ENCODE measurements at regions not wholly inside any gene's neighbourhood (a gene's known extent, or its start where the extent isn't known, plus 50 kb on each side); places are given as distances from the start of the nearest gene placed in this dataset.

DNA sequence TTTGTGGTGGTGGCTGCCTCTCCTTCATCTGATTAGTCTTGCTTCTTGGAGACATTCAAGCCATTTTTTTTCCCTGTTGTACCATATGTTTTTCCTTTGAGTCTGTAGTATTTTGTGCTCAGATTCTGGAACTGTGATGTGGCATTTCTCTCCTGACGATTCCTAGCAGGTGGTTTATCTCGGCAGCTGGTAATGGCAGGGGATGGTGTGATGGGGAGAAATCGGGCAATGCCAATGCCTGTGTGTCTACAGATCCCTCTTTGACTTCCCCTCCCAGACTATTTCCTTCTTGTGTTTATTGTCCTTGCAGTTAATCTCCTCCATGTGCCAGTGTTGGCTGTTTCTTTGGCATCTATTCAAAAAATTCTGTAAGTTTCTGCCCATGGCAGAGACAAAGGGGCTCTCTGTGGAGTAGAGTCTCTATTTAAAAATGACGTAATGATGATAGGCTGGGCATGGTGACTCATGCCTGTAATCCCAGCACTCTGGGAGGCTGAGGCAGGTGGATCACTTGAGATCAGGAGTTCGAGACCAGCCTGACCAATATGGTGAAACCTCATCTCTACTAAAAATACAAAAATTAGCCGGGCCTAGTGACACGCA is 90.2 kb upstream of the ERCC4 start:
- intact Hi-C loops (cut with DNase I): no loop called here
- DNase-seq: no peak
- Histone ChIP-seq H3K27ac (no peak overlapping the region), H3K36me3 (no peaks in the 10 kb centered on the region), H3K4me3 (no peak overlapping the region), H3K27me3 (ENCODE audit: low read depth) (no peaks in the 10 kb centered on the region), H3K9me3 (no peaks in the 10 kb centered on the region), H3K4me1 (no peaks in the 10 kb centered on the region)
- TF ChIP-seq, protein P1, sequence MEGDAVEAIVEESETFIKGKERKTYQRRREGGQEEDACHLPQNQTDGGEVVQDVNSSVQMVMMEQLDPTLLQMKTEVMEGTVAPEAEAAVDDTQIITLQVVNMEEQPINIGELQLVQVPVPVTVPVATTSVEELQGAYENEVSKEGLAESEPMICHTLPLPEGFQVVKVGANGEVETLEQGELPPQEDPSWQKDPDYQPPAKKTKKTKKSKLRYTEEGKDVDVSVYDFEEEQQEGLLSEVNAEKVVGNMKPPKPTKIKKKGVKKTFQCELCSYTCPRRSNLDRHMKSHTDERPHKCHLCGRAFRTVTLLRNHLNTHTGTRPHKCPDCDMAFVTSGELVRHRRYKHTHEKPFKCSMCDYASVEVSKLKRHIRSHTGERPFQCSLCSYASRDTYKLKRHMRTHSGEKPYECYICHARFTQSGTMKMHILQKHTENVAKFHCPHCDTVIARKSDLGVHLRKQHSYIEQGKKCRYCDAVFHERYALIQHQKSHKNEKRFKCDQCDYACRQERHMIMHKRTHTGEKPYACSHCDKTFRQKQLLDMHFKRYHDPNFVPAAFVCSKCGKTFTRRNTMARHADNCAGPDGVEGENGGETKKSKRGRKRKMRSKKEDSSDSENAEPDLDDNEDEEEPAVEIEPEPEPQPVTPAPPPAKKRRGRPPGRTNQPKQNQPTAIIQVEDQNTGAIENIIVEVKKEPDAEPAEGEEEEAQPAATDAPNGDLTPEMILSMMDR (IDR thresholded peaks at IDR 0.05): no peak
- no peak for ATAC-seq

DNA sequence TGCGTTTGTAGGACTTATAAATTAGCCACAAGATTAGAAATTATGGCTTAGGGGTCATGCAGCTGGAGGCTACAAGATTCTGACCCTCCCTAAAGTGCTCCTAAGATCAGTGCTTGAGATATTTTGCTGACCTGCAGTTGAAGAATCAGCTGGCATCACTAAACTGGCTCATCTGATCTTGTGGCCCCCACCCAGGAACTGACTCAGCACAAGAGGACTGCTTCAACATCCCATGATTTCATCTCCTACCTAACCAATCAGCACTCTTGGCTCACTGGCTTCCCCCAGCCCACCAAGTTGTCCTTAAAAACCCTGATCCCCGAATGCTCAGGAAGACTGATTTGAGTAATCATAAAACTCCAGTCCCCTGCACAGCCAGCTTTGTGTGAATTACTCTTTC is 86.4 kb upstream of the ERCC4 start:
- no peaks in the 10 kb centered on the region for H3K4me1 ChIP-seq

GRCh38 chr16:13835387-13835786 is 84.6 kb upstream of the ERCC4 start:
- H3K4me1 ChIP-seq: no peaks in the 10 kb centered on the region
- no peak for DNase-seq
- TF ChIP-seq, protein P1 (IDR thresholded peaks at IDR 0.05): no peak
- no peak overlapping the region for H3K4me3 ChIP-seq
- H3K36me3 ChIP-seq: no peaks in the 10 kb centered on the region
- H3K9me3 ChIP-seq: no peaks in the 10 kb centered on the region
- no peak for ATAC-seq
- intact Hi-C loops (cut with DNase I): no loop called here
- H3K27ac ChIP-seq: no peak overlapping the region
- no peaks in the 10 kb centered on the region for H3K27me3 ChIP-seq (ENCODE audit: low read depth)

More for the DNA sequence above, 86.4 kb upstream of the ERCC4 start:
- no peak overlapping the region for H3K27ac ChIP-seq
- TF ChIP-seq, protein P1 (IDR thresholded peaks at IDR 0.05): no peak
- no peaks in the 10 kb centered on the region for H3K9me3 ChIP-seq
- H3K36me3 ChIP-seq: no peaks in the 10 kb centered on the region
- H3K4me3 ChIP-seq: no peak overlapping the region
- ATAC-seq: no peak
- intact Hi-C loops (cut with DNase I): no loop called here
- H3K27me3 ChIP-seq (ENCODE audit: low read depth): no peaks in the 10 kb centered on the region
- DNase-seq: no peak

DNA sequence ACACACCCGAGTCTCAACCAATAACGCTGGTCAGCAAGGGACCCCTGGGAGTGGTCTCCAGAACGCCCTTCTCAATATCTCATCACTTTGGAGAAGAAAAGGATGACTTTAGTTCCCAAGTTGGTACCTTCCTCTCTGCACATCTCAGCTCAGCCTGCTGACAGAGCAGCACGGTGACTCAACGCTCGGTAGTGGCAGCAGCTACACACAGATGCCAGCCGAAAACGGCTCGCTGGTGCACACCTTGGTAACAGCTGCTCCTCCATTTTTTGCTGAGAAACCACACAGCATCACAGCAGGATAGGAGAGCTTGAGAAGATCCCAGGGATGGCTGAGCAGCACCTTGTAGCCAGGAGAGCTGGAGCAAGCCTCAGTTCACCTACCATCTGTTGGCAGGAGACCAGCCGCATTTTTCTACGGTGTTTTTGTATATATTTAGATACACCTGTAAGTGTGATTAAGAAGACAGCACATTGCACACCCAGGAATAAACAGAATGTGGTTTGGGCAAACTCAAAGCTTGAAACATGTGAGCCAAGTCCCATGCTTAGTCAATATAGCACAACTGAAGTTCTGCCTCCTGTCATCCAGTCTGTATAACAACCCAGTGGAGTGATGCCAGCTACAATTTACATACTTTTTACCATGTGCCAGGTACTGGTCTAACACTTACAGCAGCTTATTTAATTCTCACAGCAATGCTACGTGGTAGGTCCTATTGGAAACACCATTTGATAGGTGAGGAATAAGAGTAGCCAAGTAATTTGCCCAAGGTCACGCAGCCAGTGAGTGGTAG is 83.8 kb upstream of the ERCC4 start:
- Histone ChIP-seq H3K4me1 (no peaks in the 10 kb centered on the region), H3K27me3 (ENCODE audit: low read depth) (no peaks in the 10 kb centered on the region), H3K27ac (no peak overlapping the region), H3K9me3 (no peaks in the 10 kb centered on the region), H3K36me3 (no peaks in the 10 kb centered on the region), H3K4me3 (no peak overlapping the region)
- TF ChIP-seq, protein P1 (IDR thresholded peaks at IDR 0.05): no peak
- DNase-seq: no peak
- ATAC-seq: no peak
- intact Hi-C loops (cut with DNase I): no loop called here

- Histone ChIP-seq H3K27ac (no peak overlapping the region), H3K27me3 (ENCODE audit: low read depth) (no peaks in the 10 kb centered on the region), H3K4me1 (no peaks in the 10 kb centered on the region), H3K36me3 (no peaks in the 10 kb centered on the region), H3K4me3 (no peak overlapping the region), H3K9me3 (no peaks in the 10 kb centered on the region)
- no peak for ATAC-seq
- TF ChIP-seq, protein P1 (IDR thresholded peaks at IDR 0.05): no peak
- intact Hi-C loops (cut with DNase I): no loop called here
- DNase-seq: no peak
Observed at GRCh38 chr16:13838401-13839190, 81.4 kb upstream of the ERCC4 start.
